CD14-positive monocyte (primary cell): ENCODE measurements at regions not wholly inside any gene's neighbourhood (a gene's known extent, or its start where the extent isn't known, plus 50 kb on each side); places are given as distances from the start of the nearest gene placed in this dataset.

ENCODE experiments used
- DNase-seq, 3 donors: peaks; one replicate each; pipeline ENCODE4 v3.0.0-alpha.2; 2011 to 2022
- H2AFZ ChIP-seq: 2 replicates; pipeline ENCODE4 v1.6.0; 2012; ENCODE audit warnings: mild to moderate bottlenecking, low read depth, low read length, inconsistent platforms; ENCODE audit not compliant: insufficient read depth, poor library complexity, severe bottlenecking
- H3K27ac ChIP-seq, 2 donors: 1 replicate in 1 of 2; 2 replicates in 1 of 2; pipeline ENCODE4 v1.5.1; 2012 to 2013; ENCODE audit warnings: low read length in 2 of 2, control low read depth in 1 of 2, inconsistent platforms in 1 of 2, low read depth in 1 of 2, mild to moderate bottlenecking in 1 of 2
- H3K27me3 ChIP-seq, 2 donors: one replicate each; pipeline versions ENCODE4 v1.6.0 to v1.6.1; 2011 to 2013; ENCODE audit warnings: low read length in 2 of 2; ENCODE audit not compliant: control insufficient read depth in 2 of 2, insufficient read depth in 2 of 2
- H3K36me3 ChIP-seq, 2 donors: replicated peaks in 1 of 2; 1 replicate in 1 of 2; 2 replicates in 1 of 2; pipeline versions ENCODE4 v1.5.1 to v1.6.1; 2012 to 2013; ENCODE audit warnings: low read length in 2 of 2, control low read depth in 1 of 2, inconsistent platforms in 1 of 2, mild to moderate bottlenecking in 1 of 2; ENCODE audit not compliant: insufficient read depth in 2 of 2, control insufficient read depth in 1 of 2
- H3K4me1 ChIP-seq, 2 donors: 1 replicate in 1 of 2; 2 replicates in 1 of 2; pipeline versions ENCODE4 v1.5.1 to v1.6.1; 2012 to 2013; ENCODE audit warnings: low read length in 2 of 2, control low read depth in 1 of 2, inconsistent platforms in 1 of 2, mild to moderate bottlenecking in 1 of 2, moderate library complexity in 1 of 2; ENCODE audit not compliant: insufficient read depth in 2 of 2, control insufficient read depth in 1 of 2
- H3K4me2 ChIP-seq: replicated peaks from 2 replicates; pipeline ENCODE3; 2012; ENCODE audit warnings: low read length, moderate library complexity, mild to moderate bottlenecking; ENCODE audit not compliant: poor library complexity, severe bottlenecking; ENCODE audit errors: extremely low read depth
- H3K4me3 ChIP-seq, 3 experiments: fragments of 200-600 bp in 1 of 3; sonication (generic) in 1 of 3; replicated peaks in 1 of 3; 1 replicate in 2 of 3; 2 replicates in 1 of 3; pipeline ENCODE4 v1.5.1; 2011 to 2013; ENCODE audit warnings: low read length in 3 of 3, mild to moderate bottlenecking in 3 of 3, control low read depth in 2 of 3, low read depth in 2 of 3, inconsistent platforms in 1 of 3, moderate library complexity in 1 of 3
- H3K79me2 ChIP-seq: 2 replicates; pipeline ENCODE4 v1.6.0; 2012; ENCODE audit warnings: mild to moderate bottlenecking, control low read depth, inconsistent platforms, low read length, moderate library complexity; ENCODE audit not compliant: insufficient read depth
- H3K9ac ChIP-seq: 2 replicates; pipeline ENCODE4 v1.6.0; 2017; ENCODE audit warnings: low read length, mild to moderate bottlenecking; ENCODE audit not compliant: insufficient read depth, poor library complexity, severe bottlenecking
- H3K9me3 ChIP-seq, 2 donors: replicated peaks in 1 of 2; 1 replicate in 1 of 2; 2 replicates in 1 of 2; pipeline versions ENCODE4 v1.5.1 to v1.6.1; 2012 to 2013; ENCODE audit warnings: low read length in 2 of 2, control low read depth in 1 of 2; ENCODE audit not compliant: control insufficient read depth in 1 of 2, insufficient read depth in 1 of 2
- H4K20me1 ChIP-seq: 2 replicates; pipeline ENCODE4 v1.6.0; 2012; ENCODE audit warnings: mild to moderate bottlenecking, low read length, control low read depth, moderate library complexity; ENCODE audit not compliant: insufficient read depth
- H3K27ac Mint-ChIP-seq, 7 donors: one replicate each; pipeline ENCODE4 v1.8.0; 2020; ENCODE audit warnings: mild to moderate bottlenecking in 7 of 7, mixed read lengths in 7 of 7, moderate library complexity in 6 of 7, inconsistent platforms in 2 of 7
- H3K27me3 Mint-ChIP-seq, 3 donors: one replicate each; pipeline ENCODE4 v1.8.0; 2021 to 2022; ENCODE audit warnings: low read depth in 3 of 3, mild to moderate bottlenecking in 3 of 3, mixed read lengths in 3 of 3, moderate library complexity in 3 of 3, inconsistent platforms in 1 of 3
- H3K36me3 Mint-ChIP-seq, 2 donors: one replicate each; pipeline ENCODE4 v1.8.0; 2020; ENCODE audit warnings: mixed read lengths in 2 of 2, inconsistent platforms in 1 of 2, mild to moderate bottlenecking in 1 of 2
- H3K4me1 Mint-ChIP-seq: one replicate; pipeline ENCODE4 v1.8.0; 2020; ENCODE audit warnings: mild to moderate bottlenecking, mixed read lengths
- H3K4me3 Mint-ChIP-seq, 2 donors: one replicate each; pipeline ENCODE4 v1.8.0; 2020; ENCODE audit warnings: mild to moderate bottlenecking in 2 of 2, mixed read lengths in 2 of 2, moderate library complexity in 1 of 2
- H3K9me3 Mint-ChIP-seq, 7 donors: one replicate each; pipeline ENCODE4 v1.8.0; 2020 to 2022; ENCODE audit warnings: mixed read lengths in 7 of 7, mild to moderate bottlenecking in 6 of 7, moderate library complexity in 6 of 7, inconsistent platforms in 2 of 7
- WGBS: methylation state at CpG from one replicate; pipeline ENCODE4 v1.1.5; 2013; ENCODE audit warnings: missing lambda C conversion rate; ENCODE audit not compliant: insufficient coverage; 5-methylcytosine and 5-hydroxymethylcytosine counted together
- intact Hi-C, 2 donors: fragments of 100-400 bp; cut with micrococcal nuclease; formaldehyde crosslinking; loops; one replicate each; pipeline versions ENCODE4 v1.15.0 to v1.15.1; 2023
- TF ChIP-seq, protein P1 (sequence below): fragments of 200-600 bp; IDR thresholded peaks from one replicate; pipeline ENCODE4 v1.8.0; 2022; ENCODE audit warnings: antibody characterized with exemption, mild to moderate bottlenecking

GRCh38 chr7:69526570-69526969, 71.7 kb upstream of the AUTS2 start:
- intact Hi-C loops, result no loop called here
- H3K36me3 ChIP-seq, result no peaks in the 10 kb centered on the region

GRCh38 chr7:69527706-69528105, 70.6 kb upstream of the AUTS2 start:
- H3K79me2 ChIP-seq, result no peaks in the 10 kb centered on the region
- Mint-ChIP-seq H3K27me3 (peaks cover 0 to 2% (median 0%) of the 10 kb centered on the region in 3 donors), H3K9me3 (peaks cover 7 to 20% (median 10%) of the 10 kb centered on the region in 7 donors), H3K36me3 (no peaks in the 10 kb centered on the region), H3K27ac (no peak overlapping the region), H3K4me3 (no peak overlapping the region), H3K4me1 (no peaks in the 10 kb centered on the region)
- no peak overlapping the region for H3K27ac ChIP-seq
- no peak for DNase-seq
- no peak overlapping the region for H3K4me3 ChIP-seq
- H3K36me3 ChIP-seq, result no peaks in the 10 kb centered on the region
- H3K27me3 ChIP-seq, result no peaks in the 10 kb centered on the region
- no peaks in the 10 kb centered on the region for H3K4me1 ChIP-seq
- H3K9ac ChIP-seq, result no peak overlapping the region
- no peak overlapping the region for H2AFZ ChIP-seq
- intact Hi-C loops, result no loop called here
- peaks cover 0 to 3% of the 10 kb centered on the region in 2 donors for H3K9me3 ChIP-seq
- TF ChIP-seq, protein P1, sequence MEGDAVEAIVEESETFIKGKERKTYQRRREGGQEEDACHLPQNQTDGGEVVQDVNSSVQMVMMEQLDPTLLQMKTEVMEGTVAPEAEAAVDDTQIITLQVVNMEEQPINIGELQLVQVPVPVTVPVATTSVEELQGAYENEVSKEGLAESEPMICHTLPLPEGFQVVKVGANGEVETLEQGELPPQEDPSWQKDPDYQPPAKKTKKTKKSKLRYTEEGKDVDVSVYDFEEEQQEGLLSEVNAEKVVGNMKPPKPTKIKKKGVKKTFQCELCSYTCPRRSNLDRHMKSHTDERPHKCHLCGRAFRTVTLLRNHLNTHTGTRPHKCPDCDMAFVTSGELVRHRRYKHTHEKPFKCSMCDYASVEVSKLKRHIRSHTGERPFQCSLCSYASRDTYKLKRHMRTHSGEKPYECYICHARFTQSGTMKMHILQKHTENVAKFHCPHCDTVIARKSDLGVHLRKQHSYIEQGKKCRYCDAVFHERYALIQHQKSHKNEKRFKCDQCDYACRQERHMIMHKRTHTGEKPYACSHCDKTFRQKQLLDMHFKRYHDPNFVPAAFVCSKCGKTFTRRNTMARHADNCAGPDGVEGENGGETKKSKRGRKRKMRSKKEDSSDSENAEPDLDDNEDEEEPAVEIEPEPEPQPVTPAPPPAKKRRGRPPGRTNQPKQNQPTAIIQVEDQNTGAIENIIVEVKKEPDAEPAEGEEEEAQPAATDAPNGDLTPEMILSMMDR, result no peak
- H4K20me1 ChIP-seq, result no peaks in the 10 kb centered on the region
- no peak overlapping the region for H3K4me2 ChIP-seq

More at GRCh38 chr7:69526570-69526969, 71.7 kb upstream of the AUTS2 start:
- no peak for DNase-seq
- H3K9me3 ChIP-seq, result peaks cover 0 to 3% of the 10 kb centered on the region in 2 donors
- Mint-ChIP-seq H3K27me3 (peaks cover 0 to 2% (median 0%) of the 10 kb centered on the region in 3 donors), H3K36me3 (no peaks in the 10 kb centered on the region), H3K9me3 (peaks cover 7 to 20% (median 10%) of the 10 kb centered on the region in 7 donors), H3K27ac (no peak overlapping the region), H3K4me1 (no peaks in the 10 kb centered on the region), H3K4me3 (no peak overlapping the region)
- WGBS, result 100% methylated on average over 2 of the region's 5 CpGs
- H4K20me1 ChIP-seq, result no peaks in the 10 kb centered on the region
- H3K27me3 ChIP-seq, result no peaks in the 10 kb centered on the region
- H3K4me2 ChIP-seq, result no peak overlapping the region
- H3K79me2 ChIP-seq, result no peaks in the 10 kb centered on the region
- H3K9ac ChIP-seq, result no peak overlapping the region
- H2AFZ ChIP-seq, result no peak overlapping the region
- H3K27ac ChIP-seq, result no peak overlapping the region
- no peak overlapping the region for H3K4me3 ChIP-seq
- TF ChIP-seq, protein P1, result no peak
- H3K4me1 ChIP-seq, result no peaks in the 10 kb centered on the region
